ENCODE measurements at regions not wholly inside any gene's neighbourhood (a gene's known extent, or its start where the extent isn't known, plus 50 kb on each side); places are given as distances from the start of the nearest gene placed in this dataset.

DNA sequence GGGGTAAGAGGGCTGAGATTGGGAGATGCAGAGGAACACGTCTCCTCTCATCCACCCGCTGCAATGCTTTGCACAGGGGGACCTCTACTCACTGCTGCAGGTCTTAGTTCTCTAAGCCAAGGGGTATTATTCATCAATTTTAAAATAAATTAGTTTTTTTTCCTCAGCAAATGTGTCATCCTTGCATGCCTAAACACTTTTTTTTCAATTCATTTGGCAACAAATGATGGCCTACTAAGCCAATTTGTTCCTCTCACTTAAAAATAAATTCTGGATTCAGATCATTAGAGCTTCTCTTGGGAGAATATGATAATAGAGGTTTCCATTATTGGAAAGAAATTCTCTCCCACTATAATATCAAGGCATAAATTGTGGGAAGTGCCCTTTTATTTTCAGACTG is 338.3 kb downstream of the IRX1 start:
- BruUV-seq (replicated peaks), result no TSS peak
- Mint-ChIP-seq H3K9me3 (ENCODE audit: unreplicated experiment) (peaks cover 7% of the 10 kb centered on the region), H3K36me3 (ENCODE audit: insufficient read depth, unreplicated experiment) (no peaks in the 10 kb centered on the region), H3K27ac (ENCODE audit: unreplicated experiment) (no peak overlapping the region), H3K4me3 (ENCODE audit: unreplicated experiment) (no peak overlapping the region), H3K27me3 (ENCODE audit: insufficient read depth, unreplicated experiment) (peaks cover 6% of the 10 kb centered on the region), H3K4me1 (ENCODE audit: low read depth, unreplicated experiment) (no peaks in the 10 kb centered on the region)
- Histone ChIP-seq H3K27me3 (replicated peaks; ENCODE audit: control insufficient read depth, insufficient read depth, low read length) (no peaks in the 10 kb centered on the region), H3K9me3 (no peaks in the 10 kb centered on the region), H3K36me3 (ENCODE audit: control insufficient read depth, insufficient read depth, low read length) (no peaks in the 10 kb centered on the region), H3K4me3 (ENCODE audit: low read depth, low read length) (no peak overlapping the region), H3K4me1 (no peaks in the 10 kb centered on the region)
- no peak for DNase-seq
- intact Hi-C loops (cut with micrococcal nuclease; ENCODE audit: unreplicated experiment), result no loop called here
- ChIA-PET CTCF (no interaction called here), POLR2A (no interaction called here)
- TF ChIP-seq, protein P1, sequence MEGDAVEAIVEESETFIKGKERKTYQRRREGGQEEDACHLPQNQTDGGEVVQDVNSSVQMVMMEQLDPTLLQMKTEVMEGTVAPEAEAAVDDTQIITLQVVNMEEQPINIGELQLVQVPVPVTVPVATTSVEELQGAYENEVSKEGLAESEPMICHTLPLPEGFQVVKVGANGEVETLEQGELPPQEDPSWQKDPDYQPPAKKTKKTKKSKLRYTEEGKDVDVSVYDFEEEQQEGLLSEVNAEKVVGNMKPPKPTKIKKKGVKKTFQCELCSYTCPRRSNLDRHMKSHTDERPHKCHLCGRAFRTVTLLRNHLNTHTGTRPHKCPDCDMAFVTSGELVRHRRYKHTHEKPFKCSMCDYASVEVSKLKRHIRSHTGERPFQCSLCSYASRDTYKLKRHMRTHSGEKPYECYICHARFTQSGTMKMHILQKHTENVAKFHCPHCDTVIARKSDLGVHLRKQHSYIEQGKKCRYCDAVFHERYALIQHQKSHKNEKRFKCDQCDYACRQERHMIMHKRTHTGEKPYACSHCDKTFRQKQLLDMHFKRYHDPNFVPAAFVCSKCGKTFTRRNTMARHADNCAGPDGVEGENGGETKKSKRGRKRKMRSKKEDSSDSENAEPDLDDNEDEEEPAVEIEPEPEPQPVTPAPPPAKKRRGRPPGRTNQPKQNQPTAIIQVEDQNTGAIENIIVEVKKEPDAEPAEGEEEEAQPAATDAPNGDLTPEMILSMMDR (IDR thresholded peaks at IDR 0.05; ENCODE audit: insufficient read depth in 1 of 2, low read depth in 1 of 2, low read length in 1 of 2, severe bottlenecking in 1 of 2, unreplicated experiment in 1 of 2), result no peak

DNA sequence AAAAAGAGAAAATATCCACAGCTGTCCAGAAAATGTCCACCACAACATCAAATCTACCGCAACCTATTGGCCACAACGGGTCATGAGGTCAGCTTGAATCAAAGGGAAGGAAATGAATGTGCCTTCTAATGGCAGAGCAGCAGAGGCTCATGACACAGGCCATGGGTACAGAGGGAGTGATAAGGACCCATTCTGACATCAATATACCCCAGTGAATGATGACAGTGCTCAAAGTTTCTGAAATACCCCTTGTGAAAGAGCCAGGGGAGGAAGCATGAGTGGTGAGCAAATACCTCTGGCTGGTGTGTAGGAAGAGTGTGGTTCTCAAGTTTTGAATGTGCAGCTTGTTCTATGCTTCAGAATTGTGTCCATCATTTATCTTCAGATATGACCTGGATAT is 348.2 kb downstream of the IRX1 start:
- Mint-ChIP-seq H3K9me3 (ENCODE audit: unreplicated experiment) (peaks cover 11% of the 10 kb centered on the region), H3K4me3 (ENCODE audit: unreplicated experiment) (no peak overlapping the region), H3K4me1 (ENCODE audit: low read depth, unreplicated experiment) (no peaks in the 10 kb centered on the region), H3K27me3 (ENCODE audit: insufficient read depth, unreplicated experiment) (no peaks in the 10 kb centered on the region), H3K27ac (ENCODE audit: unreplicated experiment) (no peak overlapping the region), H3K36me3 (ENCODE audit: insufficient read depth, unreplicated experiment) (no peaks in the 10 kb centered on the region)
- ChIA-PET POLR2A (no interaction called here), CTCF (no interaction called here)
- Histone ChIP-seq H3K4me3 (ENCODE audit: low read depth, low read length) (no peak overlapping the region), H3K36me3 (ENCODE audit: control insufficient read depth, insufficient read depth, low read length) (no peaks in the 10 kb centered on the region), H3K27me3 (replicated peaks; ENCODE audit: control insufficient read depth, insufficient read depth, low read length) (no peaks in the 10 kb centered on the region), H3K4me1 (no peaks in the 10 kb centered on the region), H3K9me3 (no peaks in the 10 kb centered on the region)
- DNase-seq, result no peak
- no TSS peak for BruUV-seq (replicated peaks)
- intact Hi-C loops (cut with micrococcal nuclease; ENCODE audit: unreplicated experiment), result no loop called here
- TF ChIP-seq, protein P1 (IDR thresholded peaks at IDR 0.05; ENCODE audit: insufficient read depth in 1 of 2, low read depth in 1 of 2, low read length in 1 of 2, severe bottlenecking in 1 of 2, unreplicated experiment in 1 of 2), result no peak

- H3K36me3 ChIP-seq (ENCODE audit: control insufficient read depth, insufficient read depth, low read length), result no peaks in the 10 kb centered on the region
- Mint-ChIP-seq H3K9me3 (ENCODE audit: unreplicated experiment) (peaks cover 2% of the 10 kb centered on the region), H3K27me3 (ENCODE audit: insufficient read depth, unreplicated experiment) (no peaks in the 10 kb centered on the region), H3K36me3 (ENCODE audit: insufficient read depth, unreplicated experiment) (no peaks in the 10 kb centered on the region), H3K4me1 (ENCODE audit: low read depth, unreplicated experiment) (no peaks in the 10 kb centered on the region), H3K4me3 (ENCODE audit: unreplicated experiment) (no peak overlapping the region), H3K27ac (ENCODE audit: unreplicated experiment) (no peak overlapping the region)
- POLR2A ChIA-PET, result no interaction called here
- TF ChIP-seq, protein P1 (IDR thresholded peaks at IDR 0.05; ENCODE audit: insufficient read depth in 1 of 2, low read depth in 1 of 2, low read length in 1 of 2, severe bottlenecking in 1 of 2, unreplicated experiment in 1 of 2), result no peak
- intact Hi-C loops (cut with micrococcal nuclease; ENCODE audit: unreplicated experiment), result no loop called here
- CTCF ChIA-PET, result no interaction called here
- no peak for DNase-seq
- no peak overlapping the region for H3K4me3 ChIP-seq (ENCODE audit: low read depth, low read length)
- no peaks in the 10 kb centered on the region for H3K9me3 ChIP-seq
- H3K27me3 ChIP-seq (replicated peaks; ENCODE audit: control insufficient read depth, insufficient read depth, low read length), result no peaks in the 10 kb centered on the region
- no TSS peak for BruUV-seq (replicated peaks)
- no peaks in the 10 kb centered on the region for H3K4me1 ChIP-seq
Observed at GRCh38 chr5:3944930-3945329, 349.3 kb downstream of the IRX1 start.

All from Caco-2 (cell line).